H9 (cell line): ENCODE measurements at regions not wholly inside any gene's neighbourhood (a gene's known extent, or its start where the extent isn't known, plus 50 kb on each side); places are given as distances from the start of the nearest gene placed in this dataset.

Experiments
- DNase-seq: peaks from one replicate; pipeline ENCODE4 v3.0.0-alpha.2; 2017
- H2AFZ ChIP-seq: one replicate; pipeline ENCODE4 v1.6.1; 2013; ENCODE audit warnings: mild to moderate bottlenecking, low read length, control low read depth, moderate library complexity
- H2AK5ac ChIP-seq: 2 replicates; pipeline ENCODE4 v1.6.1; 2013; ENCODE audit warnings: low read length, control low read depth, mixed read lengths; ENCODE audit not compliant: insufficient read length
- H2BK120ac ChIP-seq: one replicate; pipeline ENCODE4 v1.6.1; 2013; ENCODE audit warnings: low read depth, mild to moderate bottlenecking, low read length, control low read depth, inconsistent platforms; ENCODE audit not compliant: poor library complexity, severe bottlenecking
- H2BK12ac ChIP-seq: 2 replicates; pipeline ENCODE4 v1.6.1; 2013; ENCODE audit warnings: low read length, control low read depth, mixed read lengths, low read depth; ENCODE audit not compliant: insufficient read length
- H2BK15ac ChIP-seq: 2 replicates; pipeline ENCODE4 v1.6.1; 2013; ENCODE audit warnings: low read depth, low read length, control low read depth
- H2BK20ac ChIP-seq: one replicate; pipeline ENCODE4 v1.6.1; 2013; ENCODE audit warnings: low read depth, mild to moderate bottlenecking, low read length, control low read depth, inconsistent platforms; ENCODE audit not compliant: poor library complexity, severe bottlenecking
- H2BK5ac ChIP-seq: 2 replicates; pipeline ENCODE4 v1.6.1; 2013; ENCODE audit warnings: low read length, control low read depth, mixed read lengths; ENCODE audit not compliant: insufficient read length
- H3K14ac ChIP-seq: 2 replicates; pipeline ENCODE4 v1.6.1; 2013; ENCODE audit warnings: low read length, control low read depth; ENCODE audit not compliant: insufficient read depth
- H3K18ac ChIP-seq: 2 replicates; pipeline ENCODE4 v1.6.1; 2013; ENCODE audit warnings: low read depth, mild to moderate bottlenecking, mixed read lengths, low read length, control low read depth; ENCODE audit not compliant: insufficient read length
- H3K23ac ChIP-seq: 2 replicates; pipeline ENCODE4 v1.6.1; 2013; ENCODE audit warnings: low read length, control low read depth, mixed read lengths, low read depth; ENCODE audit not compliant: insufficient read length
- H3K23me2 ChIP-seq: 2 replicates; pipeline ENCODE4 v1.6.1; 2013; ENCODE audit warnings: low read depth, mild to moderate bottlenecking, mixed read lengths, low read length, control low read depth; ENCODE audit not compliant: insufficient read length, poor library complexity, severe bottlenecking
- H3K27ac ChIP-seq: 2 replicates; pipeline ENCODE4 v1.5.1; 2013; ENCODE audit warnings: low read length, control low read depth, mixed read lengths, low read depth; ENCODE audit not compliant: insufficient read length
- H3K27me3 ChIP-seq: 2 replicates; pipeline ENCODE4 v1.6.1; 2013; ENCODE audit warnings: low read length, control low read depth, inconsistent platforms; ENCODE audit not compliant: insufficient read depth
- H3K4ac ChIP-seq: 2 replicates; pipeline ENCODE4 v1.6.1; 2013; ENCODE audit warnings: low read depth, mild to moderate bottlenecking, control low read depth, inconsistent platforms, low read length, moderate library complexity
- H3K4me1 ChIP-seq: 2 replicates; pipeline ENCODE4 v1.6.1; 2013; ENCODE audit warnings: low read length, control low read depth, inconsistent platforms; ENCODE audit not compliant: insufficient read depth
- H3K4me2 ChIP-seq: 2 replicates; pipeline ENCODE4 v1.6.1; 2013; ENCODE audit warnings: low read length, control low read depth, mixed read lengths; ENCODE audit not compliant: insufficient read length, insufficient read depth
- H3K56ac ChIP-seq: 2 replicates; pipeline ENCODE4 v1.6.1; 2013; ENCODE audit warnings: low read depth, mild to moderate bottlenecking, mixed read lengths, low read length, control low read depth; ENCODE audit not compliant: insufficient read length
- H3K79me1 ChIP-seq: 2 replicates; pipeline ENCODE4 v1.6.1; 2013; ENCODE audit warnings: low read depth, mild to moderate bottlenecking, moderate library complexity, low read length, control low read depth, inconsistent platforms; ENCODE audit not compliant: insufficient read depth, poor library complexity, severe bottlenecking
- H3K79me2 ChIP-seq: 2 replicates; pipeline ENCODE4 v1.6.1; 2013; ENCODE audit warnings: low read length, control low read depth, inconsistent platforms; ENCODE audit not compliant: insufficient read depth
- H3K9ac ChIP-seq: 2 replicates; pipeline ENCODE4 v1.6.1; 2013; ENCODE audit warnings: low read length, control low read depth, mixed read lengths; ENCODE audit not compliant: insufficient read length; ENCODE audit errors: extremely low read depth
- H3K9me3 ChIP-seq: one replicate; pipeline ENCODE4 v1.6.1; 2013; ENCODE audit warnings: low read depth, low read length, inconsistent platforms; ENCODE audit not compliant: control insufficient read depth
- H3T11ph ChIP-seq: one replicate; pipeline ENCODE4 v1.6.1; 2013; ENCODE audit warnings: mild to moderate bottlenecking, low read length, control low read depth, inconsistent platforms
- H4K20me1 ChIP-seq: one replicate; pipeline ENCODE4 v1.6.1; 2013; ENCODE audit not compliant: control insufficient read depth, insufficient read length, insufficient read depth
- H4K5ac ChIP-seq: 2 replicates; pipeline ENCODE4 v1.6.1; 2013; ENCODE audit warnings: low read depth, mild to moderate bottlenecking, mixed read lengths, low read length, control low read depth; ENCODE audit not compliant: insufficient read length
- H4K8ac ChIP-seq: replicated peaks from 2 replicates; pipeline ENCODE4 v1.6.1; 2013; ENCODE audit warnings: low read length, control low read depth, mixed read lengths, low read depth; ENCODE audit not compliant: insufficient read length
- H4K91ac ChIP-seq: 2 replicates; pipeline ENCODE4 v1.6.1; 2013; ENCODE audit warnings: low read depth, mild to moderate bottlenecking, moderate library complexity, mixed read lengths, low read length, control low read depth; ENCODE audit not compliant: insufficient read length
- H3K27ac Mint-ChIP-seq, 3 experiments: 2 replicates in 2 of 3; 3 replicates in 1 of 3; pipeline ENCODE4 v1.8.0; 2020 to 2021; ENCODE audit warnings: mixed read lengths in 3 of 3, mild to moderate bottlenecking in 1 of 3, moderate library complexity in 1 of 3
- H3K27me3 Mint-ChIP-seq: 2 replicates; pipeline ENCODE4 v1.8.0; 2021; ENCODE audit warnings: low read depth, mild to moderate bottlenecking, moderate library complexity, mixed read lengths
- H3K36me3 Mint-ChIP-seq, 3 experiments: 2 replicates in 2 of 3; 3 replicates in 1 of 3; pipeline ENCODE4 v1.8.0; 2020 to 2021; ENCODE audit warnings: low read depth in 3 of 3, mixed read lengths in 3 of 3; ENCODE audit not compliant: insufficient read depth in 1 of 3
- H3K4me1 Mint-ChIP-seq, 2 experiments: 2 replicates each; pipeline ENCODE4 v1.8.0; 2020; ENCODE audit warnings: mixed read lengths in 2 of 2
- H3K4me3 Mint-ChIP-seq, 2 experiments: 2 replicates in 1 of 2; 3 replicates in 1 of 2; pipeline ENCODE4 v1.8.0; 2020 to 2021; ENCODE audit warnings: mild to moderate bottlenecking in 2 of 2, mixed read lengths in 2 of 2, moderate library complexity in 1 of 2
- H3K9me3 Mint-ChIP-seq, 2 experiments: 2 replicates in 1 of 2; 3 replicates in 1 of 2; pipeline ENCODE4 v1.8.0; 2020; ENCODE audit warnings: mild to moderate bottlenecking in 2 of 2, mixed read lengths in 2 of 2, moderate library complexity in 1 of 2
- WGBS: extraction: QIAGEN DNeasy Blood & Tissue Kit; methylation state at CpG from one replicate; pipeline ENCODE4 v1.1.7; 2013; ENCODE audit warnings: missing lambda C conversion rate, low lambda C conversion rate, mixed read lengths; ENCODE audit not compliant: insufficient read length; ENCODE audit errors: extremely low coverage; 5-methylcytosine and 5-hydroxymethylcytosine counted together
- TF ChIP-seq, protein P1 (sequence below): fragments of 200-600 bp; sonication (generic); conservative IDR thresholded peaks from 3 replicates; pipeline ENCODE4 v1.8.0; 2021; ENCODE audit warnings: antibody characterized with exemption, mild to moderate bottlenecking

DNA sequence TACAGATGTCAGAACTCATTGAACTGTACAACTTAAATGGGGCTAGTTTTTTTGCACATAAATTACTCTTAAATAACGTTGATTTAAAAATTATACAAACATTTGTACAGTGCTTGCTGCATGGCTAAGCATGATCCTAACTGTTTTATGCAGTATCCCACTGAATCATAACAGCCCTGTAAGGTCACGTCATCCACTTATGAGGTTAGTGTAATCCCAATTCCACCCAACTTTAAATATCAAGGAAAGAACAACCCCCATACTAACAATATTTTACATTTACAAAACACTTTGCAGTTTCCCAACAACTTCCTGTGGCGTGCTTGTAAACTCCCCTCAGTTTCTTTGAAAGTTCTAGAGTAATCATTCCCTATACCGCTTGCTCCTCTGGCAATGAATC is 190.1 kb upstream of the SALL1 start:
- no peak overlapping the region for H3K14ac ChIP-seq
- TF ChIP-seq, protein P1, sequence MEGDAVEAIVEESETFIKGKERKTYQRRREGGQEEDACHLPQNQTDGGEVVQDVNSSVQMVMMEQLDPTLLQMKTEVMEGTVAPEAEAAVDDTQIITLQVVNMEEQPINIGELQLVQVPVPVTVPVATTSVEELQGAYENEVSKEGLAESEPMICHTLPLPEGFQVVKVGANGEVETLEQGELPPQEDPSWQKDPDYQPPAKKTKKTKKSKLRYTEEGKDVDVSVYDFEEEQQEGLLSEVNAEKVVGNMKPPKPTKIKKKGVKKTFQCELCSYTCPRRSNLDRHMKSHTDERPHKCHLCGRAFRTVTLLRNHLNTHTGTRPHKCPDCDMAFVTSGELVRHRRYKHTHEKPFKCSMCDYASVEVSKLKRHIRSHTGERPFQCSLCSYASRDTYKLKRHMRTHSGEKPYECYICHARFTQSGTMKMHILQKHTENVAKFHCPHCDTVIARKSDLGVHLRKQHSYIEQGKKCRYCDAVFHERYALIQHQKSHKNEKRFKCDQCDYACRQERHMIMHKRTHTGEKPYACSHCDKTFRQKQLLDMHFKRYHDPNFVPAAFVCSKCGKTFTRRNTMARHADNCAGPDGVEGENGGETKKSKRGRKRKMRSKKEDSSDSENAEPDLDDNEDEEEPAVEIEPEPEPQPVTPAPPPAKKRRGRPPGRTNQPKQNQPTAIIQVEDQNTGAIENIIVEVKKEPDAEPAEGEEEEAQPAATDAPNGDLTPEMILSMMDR = no peak
- no peaks in the 10 kb centered on the region for H3K23me2 ChIP-seq
- DNase-seq = no peak
- H2BK12ac ChIP-seq = no peak overlapping the region
- H3K79me1 ChIP-seq = no peaks in the 10 kb centered on the region
- no peak overlapping the region for H4K8ac ChIP-seq
- no peak overlapping the region for H2BK120ac ChIP-seq
- H3K18ac ChIP-seq = no peak overlapping the region
- no peak overlapping the region for H3K4me2 ChIP-seq
- H3K4ac ChIP-seq = no peak overlapping the region
- H4K91ac ChIP-seq = no peak overlapping the region
- no peaks in the 10 kb centered on the region for H3K79me2 ChIP-seq
- no peak overlapping the region for H3K23ac ChIP-seq
- no peak overlapping the region for H4K5ac ChIP-seq
- H2BK20ac ChIP-seq = no peak overlapping the region
- no CpG with 5 or more reads among the region's 4 CpGs for WGBS
- Mint-ChIP-seq H3K9me3 (no peaks in the 10 kb centered on the region; a peak in 2 of 5 replicates), H3K4me1 (peaks cover 6 to 10% of the 10 kb centered on the region in 2 experiments), H3K27ac (no peak overlapping the region), H3K4me3 (no peak overlapping the region), H3K36me3 (no peaks in the 10 kb centered on the region), H3K27me3 (no peaks in the 10 kb centered on the region)
- H2BK15ac ChIP-seq = no peak overlapping the region
- no peak overlapping the region for H3K9ac ChIP-seq
- no peaks in the 10 kb centered on the region for H3K4me1 ChIP-seq
- no peak overlapping the region for H2BK5ac ChIP-seq
- H3T11ph ChIP-seq = no peak overlapping the region
- no peak overlapping the region for H3K27ac ChIP-seq
- H2AK5ac ChIP-seq = no peak overlapping the region
- H2AFZ ChIP-seq = no peak overlapping the region
- no peaks in the 10 kb centered on the region for H4K20me1 ChIP-seq
- no peaks in the 10 kb centered on the region for H3K27me3 ChIP-seq
- H3K9me3 ChIP-seq = no peaks in the 10 kb centered on the region
- no peak overlapping the region for H3K56ac ChIP-seq
